ENCODE measurements at regions not wholly inside any gene's neighbourhood (a gene's known extent, or its start where the extent isn't known, plus 50 kb on each side); places are given as distances from the start of the nearest gene placed in this dataset.
A peak's percentile ranks its signal among the peaks of the same experiment; 100 is the strongest.

GRCh38 chr15:96041982-96042733 is 288.3 kb upstream of the NR2F2 start:
- DNase-seq (ENCODE audit: low spot score) = no peak
- TF ChIP-seq, protein P1, sequence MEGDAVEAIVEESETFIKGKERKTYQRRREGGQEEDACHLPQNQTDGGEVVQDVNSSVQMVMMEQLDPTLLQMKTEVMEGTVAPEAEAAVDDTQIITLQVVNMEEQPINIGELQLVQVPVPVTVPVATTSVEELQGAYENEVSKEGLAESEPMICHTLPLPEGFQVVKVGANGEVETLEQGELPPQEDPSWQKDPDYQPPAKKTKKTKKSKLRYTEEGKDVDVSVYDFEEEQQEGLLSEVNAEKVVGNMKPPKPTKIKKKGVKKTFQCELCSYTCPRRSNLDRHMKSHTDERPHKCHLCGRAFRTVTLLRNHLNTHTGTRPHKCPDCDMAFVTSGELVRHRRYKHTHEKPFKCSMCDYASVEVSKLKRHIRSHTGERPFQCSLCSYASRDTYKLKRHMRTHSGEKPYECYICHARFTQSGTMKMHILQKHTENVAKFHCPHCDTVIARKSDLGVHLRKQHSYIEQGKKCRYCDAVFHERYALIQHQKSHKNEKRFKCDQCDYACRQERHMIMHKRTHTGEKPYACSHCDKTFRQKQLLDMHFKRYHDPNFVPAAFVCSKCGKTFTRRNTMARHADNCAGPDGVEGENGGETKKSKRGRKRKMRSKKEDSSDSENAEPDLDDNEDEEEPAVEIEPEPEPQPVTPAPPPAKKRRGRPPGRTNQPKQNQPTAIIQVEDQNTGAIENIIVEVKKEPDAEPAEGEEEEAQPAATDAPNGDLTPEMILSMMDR (IDR thresholded peaks at IDR 0.05; ENCODE audit: borderline replicate concordance, control extremely low read depth, extremely low read depth, insufficient read depth, missing control alignments) = no peak
- in situ Hi-C loops (cut with MboI; ENCODE audit: low sequenced_read_pairs, unreplicated experiment) = no loop called here

GRCh38 chr15:96042734-96043224 is 287.7 kb upstream of the NR2F2 start:
- DNase-seq (ENCODE audit: low spot score) = peak; percentile 35
- in situ Hi-C loops (cut with MboI; ENCODE audit: low sequenced_read_pairs, unreplicated experiment) = no loop called here
- TF ChIP-seq, protein P1 (IDR thresholded peaks at IDR 0.05; ENCODE audit: borderline replicate concordance, control extremely low read depth, extremely low read depth, insufficient read depth, missing control alignments) = no peak

GRCh38 chr15:96043591-96044171 is 286.8 kb upstream of the NR2F2 start:
- no peak for DNase-seq (ENCODE audit: low spot score)
- TF ChIP-seq, protein P1 (IDR thresholded peaks at IDR 0.05; ENCODE audit: borderline replicate concordance, control extremely low read depth, extremely low read depth, insufficient read depth, missing control alignments) = no peak
- in situ Hi-C loops (cut with MboI; ENCODE audit: low sequenced_read_pairs, unreplicated experiment) = no loop called here

DNA sequence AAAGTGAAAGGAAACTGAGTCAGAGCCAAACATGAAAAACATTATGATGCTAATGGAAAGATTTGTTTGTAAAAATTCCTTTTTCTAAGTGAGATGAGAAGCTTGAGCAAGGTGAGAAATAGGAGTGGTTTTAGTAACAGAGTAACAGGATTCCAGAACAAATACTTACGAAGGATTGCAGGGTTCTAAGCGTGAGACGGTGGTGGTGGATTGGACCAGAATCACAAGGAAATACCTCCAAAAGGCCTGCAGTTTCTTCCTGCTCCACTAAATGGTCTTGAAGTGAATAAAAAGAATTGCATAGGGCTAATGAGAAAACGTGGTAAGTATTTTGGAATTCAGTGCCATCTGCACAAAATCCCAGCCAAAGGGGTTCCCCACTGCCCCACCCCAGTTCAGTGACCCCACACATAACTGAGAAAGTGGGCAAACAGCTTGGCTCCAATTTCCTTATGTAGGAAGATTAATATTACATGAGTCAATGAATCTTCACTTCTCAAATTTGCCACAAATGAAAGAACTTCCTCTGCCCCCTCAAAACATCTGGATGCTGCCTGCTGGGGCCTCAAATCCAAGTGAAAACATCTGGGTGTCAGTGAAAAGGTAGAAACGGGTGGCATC is 283.8 kb upstream of the NR2F2 start:
- in situ Hi-C loops (cut with MboI; ENCODE audit: low sequenced_read_pairs, unreplicated experiment) = no loop called here
- TF ChIP-seq, protein P1 (IDR thresholded peaks at IDR 0.05; ENCODE audit: borderline replicate concordance, control extremely low read depth, extremely low read depth, insufficient read depth, missing control alignments) = no peak
- no peak for DNase-seq (ENCODE audit: low spot score)

DNA sequence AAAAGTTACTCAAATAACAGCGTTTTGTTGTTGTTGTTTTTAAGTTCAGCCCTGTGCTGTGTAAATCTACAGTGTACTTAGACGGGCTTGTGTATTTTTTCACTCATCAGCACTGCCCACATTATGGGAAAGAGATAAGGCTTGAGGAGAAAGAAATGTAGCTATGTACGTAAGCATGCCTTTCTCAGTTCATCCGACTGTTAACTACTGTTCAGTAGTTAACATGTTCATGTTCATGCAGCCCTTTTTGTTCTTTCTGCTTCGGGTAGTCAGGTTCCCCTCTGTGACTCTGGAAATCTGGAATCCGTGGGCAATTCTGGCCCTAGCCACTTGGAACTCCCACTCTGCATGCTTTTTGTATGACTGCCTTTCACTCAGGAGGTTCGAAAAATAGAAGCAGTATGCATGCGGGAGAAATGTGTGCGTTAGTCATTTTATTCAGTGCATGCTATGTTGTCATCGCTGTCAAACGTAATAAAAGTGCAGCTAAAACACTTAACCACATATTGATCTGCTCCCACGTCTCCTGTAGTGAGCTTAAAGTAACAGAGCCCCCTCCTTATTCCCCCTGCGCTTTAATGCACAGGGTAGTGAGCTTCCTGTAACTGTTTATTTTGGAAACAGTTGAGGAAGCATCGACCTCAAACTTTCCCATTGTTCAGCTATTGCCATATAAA is 283.1 kb upstream of the NR2F2 start:
- no peak for DNase-seq (ENCODE audit: low spot score)
- in situ Hi-C loops (cut with MboI; ENCODE audit: low sequenced_read_pairs, unreplicated experiment) = no loop called here
- TF ChIP-seq, protein P1 (IDR thresholded peaks at IDR 0.05; ENCODE audit: borderline replicate concordance, control extremely low read depth, extremely low read depth, insufficient read depth, missing control alignments) = no peak

DNA sequence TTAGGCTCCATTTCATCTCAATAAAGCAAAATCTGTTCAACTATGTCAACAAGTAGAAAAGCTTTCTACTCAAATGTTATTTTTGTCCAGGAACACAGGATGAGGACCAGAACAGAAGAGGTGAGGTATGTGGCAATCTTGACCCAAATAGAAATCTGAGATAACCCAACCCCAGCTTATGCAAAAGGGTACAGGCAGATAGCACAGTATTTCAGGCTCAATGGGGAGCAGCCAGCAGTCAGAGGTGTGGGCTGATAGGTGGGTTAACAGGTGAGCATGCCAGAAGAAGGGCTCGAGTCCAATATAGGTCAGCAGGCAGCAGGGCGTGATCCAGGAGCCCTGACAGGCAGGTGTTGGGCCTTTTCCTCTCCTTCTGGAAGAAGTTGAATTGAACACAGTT is 281.2 kb upstream of the NR2F2 start:
- TF ChIP-seq, protein P1 (IDR thresholded peaks at IDR 0.05; ENCODE audit: borderline replicate concordance, control extremely low read depth, extremely low read depth, insufficient read depth, missing control alignments) = no peak
- in situ Hi-C loops (cut with MboI; ENCODE audit: low sequenced_read_pairs, unreplicated experiment) = no loop called here
- no peak for DNase-seq (ENCODE audit: low spot score)
